Ecto neural progenitor cell (in vitro differentiated cells): ENCODE measurements at regions not wholly inside any gene's neighbourhood (a gene's known extent, or its start where the extent isn't known, plus 50 kb on each side); places are given as distances from the start of the nearest gene placed in this dataset.
A peak's percentile ranks its signal among the peaks of the same experiment; 100 is the strongest.

ENCODE experiments used
- DNase-seq: peaks from one replicate; pipeline ENCODE4 v3.0.0-alpha.2; 2018; ENCODE audit warnings: low spot score

GRCh38 chr11:119810478-119811232 lies 81.7 kb upstream of the NECTIN1 start:
- no peak for DNase-seq

GRCh38 chr11:119809346-119809745 lies 80.3 kb upstream of the NECTIN1 start:
- no peak for DNase-seq

GRCh38 chr11:119808407-119809185 lies 79.6 kb upstream of the NECTIN1 start:
- no peak for DNase-seq

- DNase-seq, result no peak
Measured at GRCh38 chr11:119807841-119808240, 78.8 kb upstream of the NECTIN1 start.

GRCh38 chr11:119807402-119807801 lies 78.4 kb upstream of the NECTIN1 start:
- no peak for DNase-seq

GRCh38 chr11:119806064-119806915 lies 77.3 kb upstream of the NECTIN1 start:
- no peak for DNase-seq

- DNase-seq, result no peak
Measured at GRCh38 chr11:119805663-119806062, 76.7 kb upstream of the NECTIN1 start.

GRCh38 chr11:119804698-119805097 lies 75.7 kb upstream of the NECTIN1 start:
- DNase-seq, result no peak

GRCh38 chr11:119803726-119804294 lies 74.8 kb upstream of the NECTIN1 start:
- no peak for DNase-seq

- DNase-seq, result no peak
Measured at GRCh38 chr11:119803139-119803538, 74.1 kb upstream of the NECTIN1 start.

GRCh38 chr11:119802670-119803069 lies 73.7 kb upstream of the NECTIN1 start:
- DNase-seq, result no peak

- DNase-seq, result no peak
Measured at GRCh38 chr11:119800619-119801018, 71.6 kb upstream of the NECTIN1 start.

- DNase-seq, result no peak
Measured at GRCh38 chr11:119800171-119800570, 71.2 kb upstream of the NECTIN1 start.

GRCh38 chr11:119798656-119799055 lies 69.7 kb upstream of the NECTIN1 start:
- no peak for DNase-seq

- DNase-seq, result peak; percentile 78
Measured at GRCh38 chr11:119797736-119798135, 68.7 kb upstream of the NECTIN1 start.

GRCh38 chr11:119797123-119797611 lies 68.2 kb upstream of the NECTIN1 start:
- peak; percentile 84 for DNase-seq

GRCh38 chr11:119796363-119797060 lies 67.5 kb upstream of the NECTIN1 start:
- DNase-seq, result no peak

GRCh38 chr11:119795690-119796089 lies 66.7 kb upstream of the NECTIN1 start:
- DNase-seq, result no peak

GRCh38 chr11:119795231-119795630 lies 66.2 kb upstream of the NECTIN1 start:
- no peak for DNase-seq

GRCh38 chr11:119794756-119795155 lies 65.8 kb upstream of the NECTIN1 start:
- DNase-seq, result no peak

- DNase-seq, result no peak
Measured at GRCh38 chr11:119794141-119794665, 65.2 kb upstream of the NECTIN1 start.
